HL-60 (cell line): ENCODE measurements at regions not wholly inside any gene's neighbourhood (a gene's known extent, or its start where the extent isn't known, plus 50 kb on each side); places are given as distances from the start of the nearest gene placed in this dataset.

Experiments used
- DNase-seq, 2 experiments: peaks; one replicate each; pipeline ENCODE4 v3.0.0-alpha.2; 2010 to 2020; ENCODE audit warnings: low read depth in 1 of 2, low spot score in 1 of 2
- H3K27ac ChIP-seq: fragments of 250-450 bp; sonication (Bioruptor Pico); replicated peaks from 2 replicates; pipeline ENCODE4 v1.5.1; 2020; ENCODE audit warnings: mild to moderate bottlenecking, moderate library complexity
- H3K27me3 ChIP-seq: fragments of 250-450 bp; sonication (Bioruptor Pico); 2 replicates; pipeline ENCODE4 v1.5.1; 2021; ENCODE audit warnings: mild to moderate bottlenecking, moderate library complexity; ENCODE audit not compliant: insufficient read depth, poor library complexity, severe bottlenecking
- H3K4me3 ChIP-seq: replicated peaks from 2 replicates; pipeline ENCODE4 v1.5.1; 2011; ENCODE audit warnings: mild to moderate bottlenecking, control low read depth, low read length; ENCODE audit not compliant: insufficient read depth
- CTCF ChIP-seq: IDR thresholded peaks from one replicate; pipeline ENCODE4 v1.5.1; 2011; ENCODE audit warnings: low read length, control low read depth, inconsistent platforms; ENCODE audit not compliant: insufficient read depth
- GABPA ChIP-seq: IDR thresholded peaks from 2 replicates; pipeline ENCODE4 v1.6.1; 2012; ENCODE audit warnings: low read depth
- POLR2AphosphoS5 ChIP-seq: IDR thresholded peaks from 2 replicates; pipeline ENCODE4 v1.6.1; 2012; ENCODE audit warnings: low read depth
- REST ChIP-seq: IDR thresholded peaks from 2 replicates; pipeline ENCODE4 v1.6.1; 2012; ENCODE audit warnings: low read depth; ENCODE audit not compliant: insufficient replicate concordance
- SPI1 ChIP-seq: IDR thresholded peaks from 2 replicates; pipeline ENCODE4 v1.6.1; 2012; ENCODE audit warnings: low read depth, mild to moderate bottlenecking, borderline replicate concordance

- Histone ChIP-seq H3K27ac (no peak overlapping the region), H3K27me3 (no peaks in the 10 kb centered on the region), H3K4me3 (no peak overlapping the region)
- TF ChIP-seq POLR2AphosphoS5, result no peak
- TF ChIP-seq GABPA, result no peak
- no peak for TF ChIP-seq SPI1
- TF ChIP-seq REST, result no peak
- no peak for TF ChIP-seq CTCF
- no peak for DNase-seq
These were observed 332.1 kb downstream of the WDR11 start for GRCh38 chr10:121183236-121183635.

- H3K27ac ChIP-seq, result no peak overlapping the region
- H3K27me3 ChIP-seq, result no peaks in the 10 kb centered on the region
- TF ChIP-seq GABPA, result no peak
- no peak for TF ChIP-seq POLR2AphosphoS5
- TF ChIP-seq REST, result no peak
- TF ChIP-seq SPI1, result no peak
- no peak for TF ChIP-seq CTCF
- no peak overlapping the region for H3K4me3 ChIP-seq
- no peak for DNase-seq
These were observed 332.5 kb downstream of the WDR11 start for GRCh38 chr10:121183707-121184106.

- Histone ChIP-seq H3K27ac (no peak overlapping the region), H3K27me3 (no peaks in the 10 kb centered on the region), H3K4me3 (no peak overlapping the region)
- no peak for DNase-seq
- no peak for TF ChIP-seq CTCF
- no peak for TF ChIP-seq REST
- TF ChIP-seq GABPA, result no peak
- TF ChIP-seq POLR2AphosphoS5, result no peak
- TF ChIP-seq SPI1, result no peak
These were observed 334.8 kb downstream of the WDR11 start for GRCh38 chr10:121185816-121186455.
